LNCAP (cell line): ENCODE measurements at regions not wholly inside any gene's neighbourhood (a gene's known extent, or its start where the extent isn't known, plus 50 kb on each side); places are given as distances from the start of the nearest gene placed in this dataset.

Source experiments
- TF ChIP-seq, protein P1 (sequence below): fragments of 450-650 bp; IDR thresholded peaks from 2 replicates; pipeline ENCODE4 v1.5.1; 2017; ENCODE audit warnings: mild to moderate bottlenecking

DNA sequence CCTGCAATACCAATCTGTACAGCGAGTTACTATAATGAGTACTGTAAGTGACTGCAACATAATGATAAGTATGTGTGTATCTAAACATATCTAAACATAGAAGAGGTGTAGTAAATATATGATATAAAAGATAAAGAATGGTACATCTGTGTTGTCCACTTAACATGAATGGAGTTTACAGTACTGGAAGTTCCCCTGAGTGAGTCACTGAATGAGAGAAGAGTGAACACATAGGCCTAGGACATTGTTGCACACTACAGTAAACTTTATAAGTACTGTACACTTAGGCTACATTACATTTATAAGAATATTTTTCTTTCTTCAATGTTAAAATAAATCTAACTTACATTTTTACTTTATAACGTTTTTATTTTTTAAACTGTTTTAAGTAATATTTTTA lies 380.4 kb downstream of the MMUT start:
- TF ChIP-seq, protein P1, sequence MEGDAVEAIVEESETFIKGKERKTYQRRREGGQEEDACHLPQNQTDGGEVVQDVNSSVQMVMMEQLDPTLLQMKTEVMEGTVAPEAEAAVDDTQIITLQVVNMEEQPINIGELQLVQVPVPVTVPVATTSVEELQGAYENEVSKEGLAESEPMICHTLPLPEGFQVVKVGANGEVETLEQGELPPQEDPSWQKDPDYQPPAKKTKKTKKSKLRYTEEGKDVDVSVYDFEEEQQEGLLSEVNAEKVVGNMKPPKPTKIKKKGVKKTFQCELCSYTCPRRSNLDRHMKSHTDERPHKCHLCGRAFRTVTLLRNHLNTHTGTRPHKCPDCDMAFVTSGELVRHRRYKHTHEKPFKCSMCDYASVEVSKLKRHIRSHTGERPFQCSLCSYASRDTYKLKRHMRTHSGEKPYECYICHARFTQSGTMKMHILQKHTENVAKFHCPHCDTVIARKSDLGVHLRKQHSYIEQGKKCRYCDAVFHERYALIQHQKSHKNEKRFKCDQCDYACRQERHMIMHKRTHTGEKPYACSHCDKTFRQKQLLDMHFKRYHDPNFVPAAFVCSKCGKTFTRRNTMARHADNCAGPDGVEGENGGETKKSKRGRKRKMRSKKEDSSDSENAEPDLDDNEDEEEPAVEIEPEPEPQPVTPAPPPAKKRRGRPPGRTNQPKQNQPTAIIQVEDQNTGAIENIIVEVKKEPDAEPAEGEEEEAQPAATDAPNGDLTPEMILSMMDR: no peak

DNA sequence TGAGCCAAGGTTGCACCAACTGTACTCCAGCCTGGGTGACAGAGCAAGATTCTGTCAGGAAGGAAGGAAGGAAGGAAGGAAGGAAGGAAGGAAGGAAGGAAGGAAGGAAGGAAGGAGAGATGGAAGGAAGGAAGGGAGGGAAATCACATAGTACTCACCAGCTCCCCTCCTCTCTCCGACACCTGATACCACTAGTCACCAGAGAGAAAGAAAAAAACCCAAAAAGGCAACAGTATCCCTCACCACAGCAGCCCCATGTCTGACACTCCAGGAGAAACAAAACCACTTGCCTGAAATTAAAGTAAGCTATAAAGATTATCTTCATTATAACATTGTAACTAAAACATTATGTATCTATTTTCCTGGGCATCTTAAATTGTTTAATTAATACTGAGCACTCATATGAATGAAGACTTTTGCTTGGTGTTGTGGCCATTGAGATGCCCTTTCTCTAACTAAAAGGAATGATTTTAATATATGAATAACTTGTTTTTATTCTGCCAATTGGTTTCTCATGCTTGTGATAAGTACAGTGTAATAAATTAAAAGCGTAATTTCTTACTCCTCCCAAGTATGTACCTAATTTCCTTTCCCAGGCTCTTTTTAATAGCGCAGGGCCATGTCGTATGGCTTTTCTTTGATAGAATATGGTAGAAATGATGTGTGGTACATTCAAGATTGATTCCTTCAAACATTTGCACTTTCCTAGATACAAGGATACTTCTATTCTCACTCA lies 390.0 kb downstream of the MMUT start:
- TF ChIP-seq, protein P1: no peak

- TF ChIP-seq, protein P1: no peak
These were observed 390.9 kb downstream of the MMUT start for GRCh38 chr6:49072146-49072545.

- TF ChIP-seq, protein P1: no peak
These were observed 392.6 kb downstream of the MMUT start for GRCh38 chr6:49070411-49070810.

DNA sequence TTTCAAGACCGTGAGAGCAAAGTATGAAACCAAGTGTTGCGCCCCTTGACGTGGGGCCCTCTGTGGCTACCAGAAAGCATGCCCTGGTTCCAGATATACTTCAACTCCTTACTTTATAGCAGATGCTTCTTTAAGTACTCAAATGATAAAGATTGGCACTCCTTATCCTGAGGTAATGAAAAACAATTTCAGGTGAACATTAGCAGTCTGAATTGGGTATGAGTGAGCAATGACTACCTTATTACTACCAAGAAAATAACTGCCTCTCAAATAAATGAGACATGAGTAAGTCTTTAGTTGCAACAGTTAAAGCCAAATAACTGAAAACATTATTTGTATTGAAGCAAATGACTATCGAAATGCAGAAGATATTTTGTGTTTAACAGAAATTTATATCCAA lies 408.7 kb downstream of the MMUT start:
- TF ChIP-seq, protein P1: no peak

DNA sequence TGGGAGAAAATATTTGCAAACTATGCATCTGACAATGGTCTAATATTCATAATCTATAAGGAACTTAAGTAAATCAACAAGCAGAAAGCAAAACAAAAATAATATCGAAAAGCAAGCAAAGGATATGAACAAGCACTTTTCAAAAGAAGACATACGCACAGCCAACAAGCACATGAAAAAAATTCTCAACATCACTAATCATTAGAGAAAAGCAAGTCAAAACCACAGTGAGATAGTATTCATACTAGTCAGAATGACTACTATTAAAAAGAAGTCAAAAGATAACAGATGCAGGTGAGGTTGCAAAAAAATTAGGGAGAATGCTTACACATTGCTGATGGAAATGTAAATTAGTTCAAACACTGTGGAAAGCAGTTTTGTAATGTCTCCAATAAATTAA lies 410.2 kb downstream of the MMUT start:
- TF ChIP-seq, protein P1: no peak

- TF ChIP-seq, protein P1: no peak
These were observed 411.8 kb downstream of the MMUT start for GRCh38 chr6:49051281-49051680.

DNA sequence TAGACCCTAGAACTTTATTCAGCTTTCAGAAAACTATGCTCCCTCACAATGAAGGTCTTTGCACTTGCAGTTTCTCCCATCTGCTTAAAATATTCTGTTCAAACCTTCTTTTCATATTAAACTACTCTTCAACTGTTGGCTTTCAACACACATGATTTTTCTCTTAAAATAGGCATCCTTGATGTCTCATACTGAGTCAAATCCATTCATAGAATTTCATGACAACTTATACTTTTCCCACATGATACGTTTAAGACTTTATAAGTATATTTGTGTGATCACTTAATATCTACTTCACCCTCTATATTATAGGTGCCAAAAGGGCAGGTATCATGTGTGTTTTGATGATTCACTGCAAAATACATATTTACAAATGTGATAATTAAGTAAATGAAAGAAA lies 412.5 kb downstream of the MMUT start:
- TF ChIP-seq, protein P1: no peak
